ENCODE measurements at regions not wholly inside any gene's neighbourhood (a gene's known extent, or its start where the extent isn't known, plus 50 kb on each side); places are given as distances from the start of the nearest gene placed in this dataset.

DNA sequence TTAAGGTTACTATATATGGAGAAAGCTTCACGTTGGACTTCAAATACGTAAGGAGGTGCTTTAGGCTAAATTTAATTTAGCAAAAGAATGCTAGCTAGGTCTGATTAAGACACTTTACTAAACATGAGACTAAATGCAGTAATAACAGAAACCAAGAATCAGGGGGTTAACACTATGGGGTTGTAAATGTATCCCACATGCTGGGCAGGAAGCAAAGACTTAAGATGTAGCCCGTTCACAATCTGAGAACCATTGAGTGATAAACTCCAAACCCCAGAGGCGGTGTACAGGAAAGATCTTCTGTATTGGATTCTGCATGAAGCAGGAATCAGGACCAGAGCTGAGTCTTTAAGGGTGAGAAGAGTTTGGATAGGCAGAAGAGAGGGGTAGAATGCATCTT, 60.4 kb downstream of the FZD1 start:
- CTCF ChIA-PET (ENCODE audit: low intra/inter-chr PET ratio): no interaction called here
- intact Hi-C loops (cut with micrococcal nuclease): no loop called here
- no peaks in the 10 kb centered on the region for H3K36me3 ChIP-seq (ENCODE audit: control insufficient read depth, insufficient read depth, low read length)

More for the DNA sequence above, 60.4 kb downstream of the FZD1 start:
- no peaks in the 10 kb centered on the region for H3K9me1 ChIP-seq (ENCODE audit: control insufficient read depth, insufficient read depth, low read length)
- no peak overlapping the region for H3K9ac ChIP-seq (ENCODE audit: insufficient read depth in 1 of 2, low read depth in 2 of 2, low read length in 2 of 2)
- H3K27me3 ChIP-seq (ENCODE audit: control insufficient read depth in 2 of 2, insufficient read depth in 2 of 2, low read length in 2 of 2): no peaks in the 10 kb centered on the region
- POLR2A ChIA-PET: interaction anchor here (0.7 to 1.4 kb wide), 3 partner anchors 9 to 24 kb away, joined by 3 read pairs; no protein-coding TSS in a partner anchor
- no peak overlapping the region for H3K4me2 ChIP-seq (ENCODE audit: insufficient read depth, low read length)
- H3K4me3 ChIP-seq: no peak overlapping the region
- in situ Hi-C loops (cut with MboI): no loop called here
- peak overlapping the region; percentile 33; the same call in 1 of the 2 replicates for H2AFZ ChIP-seq (ENCODE audit: low read depth, low read length)
- WGBS (ENCODE audit: insufficient coverage, low coverage, missing lambda C conversion rate): 16% methylated on average over 4 of the region's 4 CpGs
- TF ChIP-seq TARDBP (IDR thresholded peaks at IDR 0.05) (no peak), ZZZ3 (IDR thresholded peaks at IDR 0.05) (no peak), GABPB2 (CRISPR knock-in tag; conservative IDR thresholded peaks at IDR 0.05) (no peak), KAT2B (IDR thresholded peaks at IDR 0.05; ENCODE audit: low read depth, low read length) (no peak), EWSR1 (IDR thresholded peaks at IDR 0.05; ENCODE audit: borderline replicate concordance, low read depth, partially characterized antibody) (no peak), TAL1 (IDR thresholded peaks at IDR 0.05) (no peak; the same call in 1 of the 2 replicates), BHLHE40 (IDR thresholded peaks at IDR 0.05; ENCODE audit: low read length) (no peak), RBM14 (IDR thresholded peaks at IDR 0.05; ENCODE audit: borderline replicate concordance, insufficient read depth, low read depth, low read length) (no peak), ZSCAN32 (CRISPR knock-in tag; IDR thresholded peaks at IDR 0.05) (no peak), KLF13 (tag; IDR thresholded peaks at IDR 0.05; ENCODE audit: borderline replicate concordance, low read depth) (no peak), NBN (IDR thresholded peaks at IDR 0.05; ENCODE audit: low read depth) (no peak), HEY1 (CRISPR knock-in tag; IDR thresholded peaks at IDR 0.05; ENCODE audit: borderline replicate concordance) (no peak), CREBBP (IDR thresholded peaks at IDR 0.05; ENCODE audit: low read depth, low read length) (no peak)
- TF ChIP-seq, protein P1, sequence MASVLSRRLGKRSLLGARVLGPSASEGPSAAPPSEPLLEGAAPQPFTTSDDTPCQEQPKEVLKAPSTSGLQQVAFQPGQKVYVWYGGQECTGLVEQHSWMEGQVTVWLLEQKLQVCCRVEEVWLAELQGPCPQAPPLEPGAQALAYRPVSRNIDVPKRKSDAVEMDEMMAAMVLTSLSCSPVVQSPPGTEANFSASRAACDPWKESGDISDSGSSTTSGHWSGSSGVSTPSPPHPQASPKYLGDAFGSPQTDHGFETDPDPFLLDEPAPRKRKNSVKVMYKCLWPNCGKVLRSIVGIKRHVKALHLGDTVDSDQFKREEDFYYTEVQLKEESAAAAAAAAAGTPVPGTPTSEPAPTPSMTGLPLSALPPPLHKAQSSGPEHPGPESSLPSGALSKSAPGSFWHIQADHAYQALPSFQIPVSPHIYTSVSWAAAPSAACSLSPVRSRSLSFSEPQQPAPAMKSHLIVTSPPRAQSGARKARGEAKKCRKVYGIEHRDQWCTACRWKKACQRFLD (CRISPR knock-in tag; IDR thresholded peaks at IDR 0.05): no peak
- TF ChIP-seq, protein P2, sequence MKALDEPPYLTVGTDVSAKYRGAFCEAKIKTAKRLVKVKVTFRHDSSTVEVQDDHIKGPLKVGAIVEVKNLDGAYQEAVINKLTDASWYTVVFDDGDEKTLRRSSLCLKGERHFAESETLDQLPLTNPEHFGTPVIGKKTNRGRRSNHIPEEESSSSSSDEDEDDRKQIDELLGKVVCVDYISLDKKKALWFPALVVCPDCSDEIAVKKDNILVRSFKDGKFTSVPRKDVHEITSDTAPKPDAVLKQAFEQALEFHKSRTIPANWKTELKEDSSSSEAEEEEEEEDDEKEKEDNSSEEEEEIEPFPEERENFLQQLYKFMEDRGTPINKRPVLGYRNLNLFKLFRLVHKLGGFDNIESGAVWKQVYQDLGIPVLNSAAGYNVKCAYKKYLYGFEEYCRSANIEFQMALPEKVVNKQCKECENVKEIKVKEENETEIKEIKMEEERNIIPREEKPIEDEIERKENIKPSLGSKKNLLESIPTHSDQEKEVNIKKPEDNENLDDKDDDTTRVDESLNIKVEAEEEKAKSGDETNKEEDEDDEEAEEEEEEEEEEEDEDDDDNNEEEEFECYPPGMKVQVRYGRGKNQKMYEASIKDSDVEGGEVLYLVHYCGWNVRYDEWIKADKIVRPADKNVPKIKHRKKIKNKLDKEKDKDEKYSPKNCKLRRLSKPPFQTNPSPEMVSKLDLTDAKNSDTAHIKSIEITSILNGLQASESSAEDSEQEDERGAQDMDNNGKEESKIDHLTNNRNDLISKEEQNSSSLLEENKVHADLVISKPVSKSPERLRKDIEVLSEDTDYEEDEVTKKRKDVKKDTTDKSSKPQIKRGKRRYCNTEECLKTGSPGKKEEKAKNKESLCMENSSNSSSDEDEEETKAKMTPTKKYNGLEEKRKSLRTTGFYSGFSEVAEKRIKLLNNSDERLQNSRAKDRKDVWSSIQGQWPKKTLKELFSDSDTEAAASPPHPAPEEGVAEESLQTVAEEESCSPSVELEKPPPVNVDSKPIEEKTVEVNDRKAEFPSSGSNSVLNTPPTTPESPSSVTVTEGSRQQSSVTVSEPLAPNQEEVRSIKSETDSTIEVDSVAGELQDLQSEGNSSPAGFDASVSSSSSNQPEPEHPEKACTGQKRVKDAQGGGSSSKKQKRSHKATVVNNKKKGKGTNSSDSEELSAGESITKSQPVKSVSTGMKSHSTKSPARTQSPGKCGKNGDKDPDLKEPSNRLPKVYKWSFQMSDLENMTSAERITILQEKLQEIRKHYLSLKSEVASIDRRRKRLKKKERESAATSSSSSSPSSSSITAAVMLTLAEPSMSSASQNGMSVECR (CRISPR knock-in tag; IDR thresholded peaks at IDR 0.05): no peak
- H3K27ac ChIP-seq (ENCODE audit: extremely low read depth, low read depth, low read length): no peak overlapping the region
- no peaks in the 10 kb centered on the region for H4K20me1 ChIP-seq (replicated peaks; ENCODE audit: control insufficient read depth, insufficient read depth, low read length)
- DNase-seq (ENCODE audit: extremely low read depth in 1 of 4, low spot score in 3 of 4) (no peak), FAIRE-seq (no peak), ATAC-seq (peak; percentile 11)
- no peaks in the 10 kb centered on the region for H3K9me3 ChIP-seq (replicated peaks; ENCODE audit: control insufficient read depth, insufficient read depth, low read depth, low read length)
- no TSS peak for BruUV-seq (replicated peaks)
- H3K79me2 ChIP-seq (ENCODE audit: control insufficient read depth, insufficient read depth, low read length): no peaks in the 10 kb centered on the region
- peaks cover 0 to 4% of the 10 kb centered on the region in 2 experiments; a peak in 2 of 5 replicates for H3K4me1 ChIP-seq (replicated peaks in 1 of 2; ENCODE audit: control insufficient read depth in 2 of 2, insufficient read depth in 2 of 2, low read length in 2 of 2)
